Kidney tubule cell (primary cell): ENCODE measurements at regions not wholly inside any gene's neighbourhood (a gene's known extent, or its start where the extent isn't known, plus 50 kb on each side); places are given as distances from the start of the nearest gene placed in this dataset.
A peak's percentile ranks its signal among the peaks of the same experiment; 100 is the strongest.
"Not testable (repeated sequence)": the region's sequence is repeated elsewhere in the genome, so short reads cannot be mapped to it uniquely, and the experiment has no call there.

Experiments used
- DNase-seq: peaks from one replicate; pipeline ENCODE4 v3.0.0-alpha.2; 2018; ENCODE audit warnings: low spot score

- DNase-seq: no peak
Observed at GRCh38 chr5:16392718-16393117, 72.9 kb downstream of the ZNF622 start.

- no peak for DNase-seq
Observed at GRCh38 chr5:16391858-16392649, 73.5 kb downstream of the ZNF622 start.

DNA sequence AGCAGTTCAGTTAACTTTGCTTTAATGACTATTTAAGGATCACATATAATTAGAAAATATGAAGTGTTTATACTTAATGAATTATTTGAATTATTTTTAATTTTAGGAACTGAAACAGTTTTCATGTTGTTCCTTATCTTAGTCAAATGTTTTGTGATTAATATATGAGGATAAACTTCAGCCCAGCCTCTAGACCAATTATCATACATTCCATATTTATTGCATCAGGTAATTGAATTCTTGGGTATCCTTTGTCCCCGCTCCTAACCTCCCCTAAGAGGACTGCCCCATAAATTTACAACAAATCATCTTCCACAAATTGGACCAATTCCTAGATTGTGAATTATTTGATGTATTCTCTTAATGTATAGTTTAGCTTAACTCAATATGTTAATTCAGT is 74.8 kb downstream of the ZNF622 start:
- no peak for DNase-seq

DNA sequence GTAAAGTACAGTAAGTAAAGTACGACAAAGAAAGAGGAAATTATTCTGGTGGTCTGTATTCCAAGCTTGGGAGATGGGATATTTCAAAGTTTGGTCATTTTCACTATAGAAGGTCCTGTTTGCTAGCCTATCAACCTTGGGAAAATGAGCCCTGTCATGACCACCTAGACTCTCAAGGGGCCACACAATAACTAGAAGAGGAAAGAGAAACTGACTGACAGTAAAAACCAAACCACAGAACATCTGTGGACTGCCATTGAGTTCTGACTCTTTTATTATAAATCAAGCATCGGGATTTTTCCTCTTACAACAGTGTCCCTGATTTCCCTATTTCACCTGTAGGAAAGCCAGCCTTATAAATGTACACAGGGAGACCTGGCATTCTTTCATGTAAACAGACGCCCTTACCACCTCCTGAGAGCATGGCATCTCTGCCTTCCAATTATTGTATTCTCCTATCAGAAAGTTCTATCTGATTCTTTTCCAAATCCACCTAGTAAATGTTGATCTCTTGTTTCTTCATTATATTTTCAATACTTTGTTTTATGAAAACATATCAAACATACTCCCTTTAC is 80.0 kb downstream of the ZNF622 start:
- no peak for DNase-seq

DNA sequence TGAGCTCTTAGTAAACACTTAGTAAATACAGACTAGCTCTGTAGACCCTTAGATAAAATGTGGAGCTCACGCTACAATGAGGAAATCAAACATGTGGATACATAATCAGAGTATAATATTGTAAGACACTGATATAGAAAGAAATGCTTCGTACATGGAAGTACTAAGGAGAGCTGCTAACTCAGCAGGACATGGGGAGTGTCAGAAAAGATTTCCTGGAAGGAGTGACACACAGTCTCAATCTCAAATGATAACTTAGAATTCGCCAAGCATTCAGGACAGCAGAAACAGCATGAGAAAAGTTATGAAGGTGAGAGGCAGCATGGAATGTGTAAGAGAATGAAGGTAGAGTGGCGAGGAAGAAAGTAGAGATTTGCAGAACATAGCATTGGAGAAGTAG is 80.8 kb downstream of the ZNF622 start:
- no peak for DNase-seq

- DNase-seq: no peak
Observed at GRCh38 chr5:16384222-16384621, 81.4 kb downstream of the ZNF622 start.

GRCh38 chr5:16383544-16384052 is 82.0 kb downstream of the ZNF622 start:
- DNase-seq: no peak

GRCh38 chr5:16382047-16382446 is 83.6 kb downstream of the ZNF622 start:
- DNase-seq: no peak

GRCh38 chr5:16378762-16379161 is 86.8 kb downstream of the ZNF622 start:
- DNase-seq: no peak

DNA sequence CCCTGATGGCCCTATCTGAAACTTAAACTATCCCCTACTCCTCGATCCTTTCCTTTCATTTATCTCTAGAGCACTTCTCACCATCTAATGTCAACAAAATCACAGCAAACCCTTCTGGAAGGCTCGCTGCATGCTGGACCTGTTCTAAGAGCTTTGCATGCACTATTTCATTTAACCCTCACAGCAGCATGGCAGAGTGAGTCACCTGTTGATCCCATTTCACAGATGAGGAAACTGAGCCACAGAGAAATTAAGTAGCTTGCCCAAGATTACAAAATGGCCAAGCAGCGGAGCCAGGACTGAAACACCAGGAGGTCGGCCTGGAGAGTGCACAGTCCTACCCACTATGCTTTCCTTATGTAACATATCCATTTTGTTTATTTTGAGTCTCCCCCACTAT is 93.1 kb downstream of the ZNF622 start:
- no peak for DNase-seq

DNA sequence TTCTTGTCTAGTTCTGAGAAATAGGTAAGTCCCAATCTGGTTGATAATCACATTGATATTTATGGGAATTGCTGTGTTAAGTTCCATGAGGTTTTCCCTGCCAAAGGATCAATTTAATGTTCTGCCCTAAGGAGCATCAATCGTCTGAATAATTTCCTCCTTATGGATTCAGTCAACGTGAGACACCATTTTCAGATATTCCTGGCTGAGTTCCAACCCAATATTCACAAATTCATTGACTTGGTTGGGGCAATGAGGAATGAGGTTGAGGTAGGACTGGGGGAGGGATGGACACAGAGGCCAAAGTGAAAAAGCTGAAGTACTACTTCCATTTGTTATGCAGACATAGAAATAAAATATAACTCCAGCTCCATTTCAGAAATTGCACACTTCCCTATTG is 99.1 kb downstream of the ZNF622 start:
- DNase-seq: no peak

DNA sequence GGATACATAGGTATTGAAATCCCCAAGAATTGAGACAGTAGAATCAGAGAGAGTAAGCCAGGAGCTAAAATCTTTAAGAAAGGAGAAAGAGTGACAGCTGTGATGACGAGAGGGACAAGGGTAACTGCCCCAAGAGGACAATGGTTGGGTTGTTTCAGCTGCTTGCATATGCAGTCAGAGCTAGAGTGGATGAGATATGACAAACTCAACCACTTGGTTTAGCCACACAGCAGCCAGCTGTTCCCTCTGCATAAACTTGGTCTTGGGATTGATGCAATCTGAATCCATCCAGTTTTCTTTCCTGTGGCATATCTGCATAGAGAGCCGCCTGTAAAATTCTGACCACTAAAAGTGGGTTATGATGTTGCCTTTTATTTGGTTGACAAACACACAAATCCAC is 100.7 kb downstream of the ZNF622 start:
- DNase-seq: no peak

- not testable (repeated sequence) for DNase-seq
Observed at GRCh38 chr5:16353439-16353838, 112.2 kb downstream of the ZNF622 start.

DNA sequence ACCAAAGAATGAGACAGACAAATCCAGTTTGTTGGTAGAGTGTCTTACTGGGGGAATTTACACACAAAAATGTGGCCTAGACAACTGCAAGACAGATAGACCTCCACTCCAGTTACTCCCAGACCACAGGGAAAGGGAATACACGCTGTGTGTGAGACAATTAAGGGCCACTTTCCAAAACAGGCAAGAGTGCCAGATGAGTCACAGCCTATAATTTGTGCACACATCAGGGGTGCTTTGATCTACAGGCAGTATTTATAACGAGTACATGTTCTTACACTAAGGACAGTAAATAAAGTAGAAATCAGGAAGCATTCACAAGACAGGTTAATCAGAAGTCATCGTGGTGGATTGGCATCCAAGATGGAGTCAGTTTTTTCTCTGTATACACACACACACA is 114.8 kb downstream of the ZNF622 start:
- DNase-seq: no peak

DNA sequence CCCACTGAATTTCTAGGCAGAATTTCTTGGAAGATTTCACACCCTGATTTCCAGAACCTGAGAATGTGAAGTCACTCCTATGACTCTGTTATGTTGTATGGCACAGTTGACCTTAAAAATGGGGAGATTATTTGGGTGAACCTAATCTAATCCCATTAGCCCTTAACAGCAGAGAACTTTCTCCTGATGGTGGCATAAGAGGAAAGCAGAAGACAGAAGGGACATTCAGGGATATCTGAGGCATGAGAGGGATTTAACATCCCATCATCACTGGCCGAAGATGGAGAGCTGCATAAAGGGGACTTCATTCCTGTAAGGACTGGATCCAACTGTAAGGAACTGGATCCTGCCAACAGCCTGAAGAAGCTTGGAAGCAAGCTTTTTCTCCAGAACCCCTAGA is 119.2 kb downstream of the ZNF622 start:
- DNase-seq: no peak

- DNase-seq: peak; percentile 5
Observed at GRCh38 chr5:16345454-16345853, 120.1 kb downstream of the ZNF622 start.

GRCh38 chr5:16326137-16326536 is 139.5 kb downstream of the ZNF622 start:
- DNase-seq: no peak

DNA sequence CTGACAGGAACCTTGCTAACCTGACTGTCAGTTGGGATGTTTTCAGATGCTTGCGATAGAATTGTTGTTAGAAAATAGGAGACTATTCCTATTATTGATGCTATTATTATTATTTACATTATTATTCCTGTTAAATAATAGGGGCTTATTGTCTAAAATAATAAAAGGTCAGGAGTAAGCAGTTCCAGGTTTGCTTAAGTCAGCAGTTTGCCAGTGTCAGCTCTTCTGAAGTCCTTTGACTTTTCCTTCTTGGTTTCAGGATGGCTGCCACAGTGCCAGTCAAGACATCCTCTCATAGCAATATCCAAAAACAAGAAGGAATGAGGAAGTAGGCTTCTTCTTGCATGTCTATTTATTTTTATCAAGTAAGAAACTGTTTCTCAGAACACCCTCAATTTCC is 141.7 kb upstream of the MARCHF11 start:
- no peak for DNase-seq

DNA sequence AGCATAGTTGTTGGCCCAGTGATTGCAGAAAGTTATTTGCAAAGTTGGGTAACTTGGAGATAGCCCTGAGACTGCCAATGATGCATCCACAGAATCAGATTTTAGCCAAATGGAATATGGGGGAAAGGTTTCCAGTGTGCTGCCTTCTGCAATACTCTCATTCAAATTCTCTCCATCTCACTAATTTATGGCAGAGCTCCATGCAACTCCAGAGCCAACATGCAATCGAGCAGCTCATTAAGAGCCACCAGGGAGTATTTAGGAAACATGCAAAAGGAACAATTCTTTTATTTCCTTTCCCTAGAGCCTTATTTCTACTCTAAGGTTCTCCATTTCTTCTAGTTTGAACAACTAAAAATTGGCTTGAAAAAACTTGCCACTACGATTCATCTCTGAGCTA is 135.9 kb upstream of the MARCHF11 start:
- DNase-seq: no peak

- DNase-seq: peak; percentile 16
Observed at GRCh38 chr5:16313761-16314160, 134.2 kb upstream of the MARCHF11 start.

GRCh38 chr5:16312785-16313184 is 133.2 kb upstream of the MARCHF11 start:
- DNase-seq: no peak

DNA sequence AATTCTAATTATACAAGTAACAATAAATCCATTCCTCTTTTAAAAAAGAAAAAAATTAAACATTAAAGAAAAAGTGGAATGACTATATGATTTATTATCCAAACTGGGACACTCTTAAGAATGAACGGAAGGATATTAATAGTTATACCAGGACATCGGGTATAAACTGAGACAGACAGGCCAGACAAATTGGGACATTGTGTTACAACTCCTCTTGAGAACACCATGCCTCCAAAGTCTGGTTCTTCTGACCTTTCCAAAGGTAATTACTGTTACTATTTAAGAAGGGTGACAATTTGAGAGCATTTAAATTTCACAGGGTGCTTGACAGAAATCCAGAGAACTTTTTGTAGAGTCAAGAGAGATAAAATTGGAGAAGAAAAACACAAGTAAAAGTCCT is 132.1 kb upstream of the MARCHF11 start:
- no peak for DNase-seq

GRCh38 chr5:16306812-16307211 is 127.2 kb upstream of the MARCHF11 start:
- no peak for DNase-seq

GRCh38 chr5:16304846-16305245 is 125.3 kb upstream of the MARCHF11 start:
- no peak for DNase-seq
